GM18505 (cell line): ENCODE measurements at regions not wholly inside any gene's neighbourhood (a gene's known extent, or its start where the extent isn't known, plus 50 kb on each side); places are given as distances from the start of the nearest gene placed in this dataset.

Experiments
- ATAC-seq: cut with Tn5 transposase; IDR thresholded peaks from one replicate; pipeline ENCODE4 v1.9.1; 2021; ENCODE audit not compliant: unreplicated experiment
- POLR2A ChIP-seq: IDR thresholded peaks from 4 replicates; pipeline ENCODE4 v1.6.1; 2011; ENCODE audit warnings: borderline replicate concordance; ENCODE audit not compliant: insufficient read depth, insufficient read length; ENCODE audit errors: extremely low read depth

GRCh38 chr4:147328756-147329446, 152.0 kb upstream of the EDNRA start:
- no peak for ATAC-seq
- no peak for TF ChIP-seq POLR2A

GRCh38 chr4:147332091-147332490, 148.8 kb upstream of the EDNRA start:
- TF ChIP-seq POLR2A, result no peak
- ATAC-seq, result no peak

GRCh38 chr4:147334478-147334877, 146.4 kb upstream of the EDNRA start:
- no peak for TF ChIP-seq POLR2A
- no peak for ATAC-seq

- no peak for TF ChIP-seq POLR2A
- ATAC-seq, result no peak
Observed at GRCh38 chr4:147335183-147335582, 145.7 kb upstream of the EDNRA start.

GRCh38 chr4:147336252-147336651, 144.6 kb upstream of the EDNRA start:
- no peak for ATAC-seq
- no peak for TF ChIP-seq POLR2A

GRCh38 chr4:147339100-147339499, 141.8 kb upstream of the EDNRA start:
- no peak for ATAC-seq

GRCh38 chr4:147340111-147340510, 140.8 kb upstream of the EDNRA start:
- ATAC-seq, result no peak
- no peak for TF ChIP-seq POLR2A

More at GRCh38 chr4:147339100-147339499, 141.8 kb upstream of the EDNRA start:
- no peak for TF ChIP-seq POLR2A

GRCh38 chr4:147340591-147341120, 140.2 kb upstream of the EDNRA start:
- no peak for TF ChIP-seq POLR2A
- no peak for ATAC-seq

GRCh38 chr4:147343692-147344091, 137.2 kb upstream of the EDNRA start:
- TF ChIP-seq POLR2A, result no peak
- no peak for ATAC-seq

- no peak for ATAC-seq
- no peak for TF ChIP-seq POLR2A
Observed at GRCh38 chr4:147345662-147346061, 135.2 kb upstream of the EDNRA start.

- no peak for ATAC-seq
- no peak for TF ChIP-seq POLR2A
Observed at GRCh38 chr4:147347217-147347616, 133.7 kb upstream of the EDNRA start.

- TF ChIP-seq POLR2A, result no peak
- no peak for ATAC-seq
Observed at GRCh38 chr4:147349193-147349592, 131.7 kb upstream of the EDNRA start.

GRCh38 chr4:147351083-147351787, 129.7 kb upstream of the EDNRA start:
- no peak for TF ChIP-seq POLR2A
- no peak for ATAC-seq

GRCh38 chr4:147354237-147354636, 126.7 kb upstream of the EDNRA start:
- no peak for TF ChIP-seq POLR2A
- ATAC-seq, result no peak
